Activated B cell treated with CpG ODN at 0.5 μM for 24 hours (primary cell): ENCODE measurements at regions not wholly inside any gene's neighbourhood (a gene's known extent, or its start where the extent isn't known, plus 50 kb on each side); places are given as distances from the start of the nearest gene placed in this dataset.

Experiments
- ATAC-seq: fragments of 200-7000 bp; cut with Tn5 transposase; one replicate; pipeline ENCODE4 v1.10.0; 2021; ENCODE audit warnings: low read depth, mild to moderate bottlenecking, moderate library complexity
- CTCF ChIA-PET: fragments of 350-600 bp; sonication (Branson Sonifier 250); formaldehyde crosslinking; loops from one replicate; lab custom pipeline; 2021; ENCODE audit warnings: antibody characterized with exemption; lab: Charles Lee
- POLR2A ChIA-PET: fragments of 350-600 bp; sonication (Branson Sonifier 250); formaldehyde crosslinking; loops from one replicate; lab custom pipeline; 2021; ENCODE audit warnings: antibody characterized with exemption; lab: Charles Lee
- DNase-seq: peaks from one replicate; pipeline ENCODE4 v3.0.0; 2022
- H3K27ac Mint-ChIP-seq: one replicate; pipeline ENCODE4 v1.8.0; 2020; ENCODE audit warnings: mixed read lengths
- H3K27me3 Mint-ChIP-seq: one replicate; pipeline ENCODE4 v1.8.0; 2021; ENCODE audit warnings: mixed read lengths
- H3K36me3 Mint-ChIP-seq: one replicate; pipeline ENCODE4 v1.8.0; 2021; ENCODE audit warnings: low read depth, mixed read lengths
- H3K4me1 Mint-ChIP-seq: one replicate; pipeline ENCODE4 v1.8.0; 2021; ENCODE audit warnings: mixed read lengths
- H3K4me3 Mint-ChIP-seq: one replicate; pipeline ENCODE4 v1.8.0; 2020; ENCODE audit warnings: mild to moderate bottlenecking, mixed read lengths
- H3K9me3 Mint-ChIP-seq: one replicate; pipeline ENCODE4 v1.8.0; 2020; ENCODE audit warnings: mixed read lengths
- intact Hi-C: fragments of 100-400 bp; cut with micrococcal nuclease; formaldehyde crosslinking; loops from one replicate; pipeline ENCODE4 v1.15.1; 2024
- TF ChIP-seq, protein P1 (sequence below): fragments of 200-600 bp; IDR thresholded peaks from one replicate; pipeline ENCODE4 v1.8.0; 2022; ENCODE audit warnings: antibody characterized with exemption, mild to moderate bottlenecking

DNA sequence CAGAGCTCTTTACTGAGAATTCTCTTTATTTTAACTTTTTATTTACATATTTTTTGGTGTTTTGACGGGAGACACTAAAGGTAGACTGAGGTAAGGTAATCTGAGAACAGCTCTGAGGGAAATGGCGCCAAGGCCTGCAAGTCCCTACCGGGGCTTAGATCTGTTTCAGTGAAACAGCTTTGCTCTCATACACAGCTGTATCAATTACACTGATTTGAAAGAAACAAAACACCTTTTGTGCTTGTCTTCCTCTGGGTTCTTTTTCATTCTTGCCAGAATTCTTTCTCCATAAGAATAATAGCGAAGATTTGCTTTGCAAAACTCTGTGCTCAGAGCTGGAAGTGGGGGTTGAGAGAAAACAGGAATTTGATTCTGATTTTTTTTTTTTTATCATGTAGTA lies 79.5 kb upstream of the PEX5L start:
- DNase-seq (no peak), ATAC-seq (no peak)
- Mint-ChIP-seq H3K4me3 (no peak overlapping the region), H3K36me3 (no peaks in the 10 kb centered on the region), H3K27me3 (no peaks in the 10 kb centered on the region), H3K27ac (no peak overlapping the region), H3K9me3 (peaks cover 2% of the 10 kb centered on the region), H3K4me1 (no peaks in the 10 kb centered on the region)
- CTCF ChIA-PET: no interaction called here
- intact Hi-C loops: no loop called here
- POLR2A ChIA-PET: no interaction called here
- TF ChIP-seq, protein P1, sequence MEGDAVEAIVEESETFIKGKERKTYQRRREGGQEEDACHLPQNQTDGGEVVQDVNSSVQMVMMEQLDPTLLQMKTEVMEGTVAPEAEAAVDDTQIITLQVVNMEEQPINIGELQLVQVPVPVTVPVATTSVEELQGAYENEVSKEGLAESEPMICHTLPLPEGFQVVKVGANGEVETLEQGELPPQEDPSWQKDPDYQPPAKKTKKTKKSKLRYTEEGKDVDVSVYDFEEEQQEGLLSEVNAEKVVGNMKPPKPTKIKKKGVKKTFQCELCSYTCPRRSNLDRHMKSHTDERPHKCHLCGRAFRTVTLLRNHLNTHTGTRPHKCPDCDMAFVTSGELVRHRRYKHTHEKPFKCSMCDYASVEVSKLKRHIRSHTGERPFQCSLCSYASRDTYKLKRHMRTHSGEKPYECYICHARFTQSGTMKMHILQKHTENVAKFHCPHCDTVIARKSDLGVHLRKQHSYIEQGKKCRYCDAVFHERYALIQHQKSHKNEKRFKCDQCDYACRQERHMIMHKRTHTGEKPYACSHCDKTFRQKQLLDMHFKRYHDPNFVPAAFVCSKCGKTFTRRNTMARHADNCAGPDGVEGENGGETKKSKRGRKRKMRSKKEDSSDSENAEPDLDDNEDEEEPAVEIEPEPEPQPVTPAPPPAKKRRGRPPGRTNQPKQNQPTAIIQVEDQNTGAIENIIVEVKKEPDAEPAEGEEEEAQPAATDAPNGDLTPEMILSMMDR: no peak

DNA sequence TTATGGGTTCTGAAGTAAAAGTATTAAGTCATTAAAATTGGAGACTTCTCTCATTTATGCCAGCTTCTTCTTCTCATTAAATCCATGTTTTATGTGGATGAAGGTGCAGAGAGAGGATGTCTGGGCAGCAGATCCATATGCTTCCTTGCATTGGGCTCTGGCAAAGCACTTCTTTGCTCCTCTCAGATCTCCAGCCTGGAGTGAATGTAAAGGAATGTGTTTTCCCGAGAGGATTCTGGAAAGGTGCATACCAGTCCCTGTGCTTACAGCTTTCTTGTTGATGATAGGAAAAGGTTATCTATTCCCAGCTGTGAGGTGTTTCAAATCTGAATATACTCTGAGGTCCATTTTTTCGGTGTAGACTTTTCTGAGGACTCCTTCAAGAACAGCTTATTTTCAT lies 79.9 kb upstream of the PEX5L start:
- ATAC-seq (no peak), DNase-seq (no peak)
- H3K27ac Mint-ChIP-seq: no peak overlapping the region
- H3K36me3 Mint-ChIP-seq: no peaks in the 10 kb centered on the region
- H3K4me1 Mint-ChIP-seq: no peaks in the 10 kb centered on the region
- peaks cover 6% of the 10 kb centered on the region for H3K9me3 Mint-ChIP-seq
- ChIA-PET CTCF (no interaction called here), POLR2A (no interaction called here)
- H3K4me3 Mint-ChIP-seq: no peak overlapping the region
- TF ChIP-seq, protein P1: no peak
- intact Hi-C loops: no loop called here
- no peaks in the 10 kb centered on the region for H3K27me3 Mint-ChIP-seq

DNA sequence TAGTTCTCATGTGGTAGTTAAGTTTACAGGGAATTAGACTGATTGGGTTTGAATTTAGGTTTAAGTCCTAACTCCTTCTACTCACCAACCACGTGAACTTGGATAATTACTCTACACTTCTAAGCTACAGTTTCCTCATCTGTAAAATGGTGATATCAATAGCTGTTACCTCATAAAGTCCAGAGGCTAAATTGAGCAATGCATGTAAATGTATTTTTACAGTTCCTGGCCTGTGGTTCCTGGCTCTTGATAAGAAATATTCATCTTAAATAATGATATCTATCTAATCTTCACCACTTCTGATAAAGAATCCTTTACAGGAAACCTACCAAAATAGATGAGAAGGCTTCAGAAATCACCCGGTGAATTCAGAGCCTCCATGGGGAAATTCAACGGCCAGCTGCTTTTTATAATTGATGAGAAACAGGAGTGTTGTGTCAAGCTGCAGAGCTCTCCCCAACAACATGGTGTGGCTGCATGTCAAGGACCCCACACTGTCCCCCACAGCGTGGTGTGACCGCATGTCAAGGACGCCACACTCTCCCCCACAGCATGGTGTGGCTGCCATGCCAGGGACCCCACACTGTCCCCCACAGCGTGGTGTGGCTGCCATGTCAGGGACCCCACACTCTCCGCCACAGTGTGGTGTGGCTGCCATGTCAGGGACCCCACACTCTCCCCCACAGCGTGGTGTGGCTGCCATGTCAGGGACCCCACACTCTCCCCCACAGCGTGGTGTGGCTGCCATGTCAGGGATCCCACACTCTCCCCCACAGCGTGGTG lies 80.8 kb upstream of the PEX5L start:
- no peak for DNase-seq
- no peaks in the 10 kb centered on the region for H3K27me3 Mint-ChIP-seq
- no peaks in the 10 kb centered on the region for H3K4me1 Mint-ChIP-seq
- ChIA-PET CTCF (no interaction called here), POLR2A (no interaction called here)
- no peaks in the 10 kb centered on the region for H3K36me3 Mint-ChIP-seq
- H3K4me3 Mint-ChIP-seq: no peak overlapping the region
- no peak overlapping the region for H3K27ac Mint-ChIP-seq
- ATAC-seq: no peak
- TF ChIP-seq, protein P1: no peak
- intact Hi-C loops: no loop called here
- peaks cover 6% of the 10 kb centered on the region for H3K9me3 Mint-ChIP-seq

DNA sequence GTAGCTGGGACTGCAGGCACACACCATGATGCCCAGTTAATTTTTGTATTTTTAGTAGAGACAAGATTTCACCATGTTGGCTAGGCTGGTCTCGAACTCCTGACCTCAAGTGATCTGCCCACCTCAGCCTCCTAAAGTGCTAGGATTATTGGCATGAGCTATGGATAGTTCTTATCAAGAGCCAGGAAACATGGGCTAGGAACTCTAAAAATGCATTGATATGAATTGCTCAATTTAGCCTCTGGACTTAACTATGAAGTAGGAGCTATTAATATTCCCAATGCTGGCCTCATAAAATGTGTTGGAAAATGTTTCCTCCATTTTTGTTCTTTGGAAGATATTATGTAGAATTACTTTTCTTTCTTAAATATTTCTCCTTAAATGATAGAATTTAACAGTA lies 82.8 kb upstream of the PEX5L start:
- DNase-seq (no peak), ATAC-seq (no peak)
- POLR2A ChIA-PET: no interaction called here
- TF ChIP-seq, protein P1: no peak
- intact Hi-C loops: no loop called here
- H3K27me3 Mint-ChIP-seq: no peaks in the 10 kb centered on the region
- peaks cover 11% of the 10 kb centered on the region for H3K9me3 Mint-ChIP-seq
- CTCF ChIA-PET: no interaction called here
- H3K27ac Mint-ChIP-seq: no peak overlapping the region
- H3K4me3 Mint-ChIP-seq: no peak overlapping the region
- H3K4me1 Mint-ChIP-seq: no peaks in the 10 kb centered on the region
- no peaks in the 10 kb centered on the region for H3K36me3 Mint-ChIP-seq

DNA sequence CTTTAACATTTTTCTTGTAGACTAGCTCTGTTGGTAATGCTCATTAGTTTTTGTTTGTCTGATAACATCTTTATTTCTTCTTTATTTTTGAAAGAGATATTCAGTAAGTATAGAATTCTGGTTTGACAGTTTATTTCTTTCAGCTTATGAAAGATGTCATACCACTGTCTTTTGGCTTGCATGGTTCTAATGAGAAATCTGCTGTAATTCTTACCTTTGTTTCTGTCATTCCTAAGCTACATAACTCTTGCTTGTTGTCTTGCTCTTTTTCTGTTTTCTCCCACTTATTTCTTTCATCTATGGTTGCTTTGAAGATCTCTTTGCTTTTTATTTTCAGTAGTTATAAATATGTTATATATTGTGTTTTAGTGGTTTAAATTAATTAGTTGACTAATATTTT lies 87.2 kb upstream of the PEX5L start:
- Mint-ChIP-seq H3K36me3 (no peaks in the 10 kb centered on the region), H3K9me3 (peaks cover 11% of the 10 kb centered on the region), H3K27me3 (no peaks in the 10 kb centered on the region), H3K4me1 (no peaks in the 10 kb centered on the region), H3K27ac (no peak overlapping the region), H3K4me3 (no peak overlapping the region)
- ATAC-seq (no peak), DNase-seq (no peak)
- TF ChIP-seq, protein P1: no peak
- POLR2A ChIA-PET: no interaction called here
- CTCF ChIA-PET: no interaction called here
- intact Hi-C loops: no loop called here
